Left ventricle myocardium inferior (tissue), 1 donor: ENCODE measurements at regions not wholly inside any gene's neighbourhood (a gene's known extent, or its start where the extent isn't known, plus 50 kb on each side); places are given as distances from the start of the nearest gene placed in this dataset.

ENCODE experiments used
- DNase-seq: peaks from one replicate; pipeline ENCODE4 v3.0.0-alpha.2; 2020
- H3K27ac ChIP-seq: fragments of 200-600 bp; replicated peaks from 2 replicates; pipeline ENCODE4 v1.8.0; 2021
- H3K27me3 ChIP-seq: fragments of 200-600 bp; 2 replicates; pipeline ENCODE4 v1.8.0; 2021; ENCODE audit warnings: low read depth
- H3K36me3 ChIP-seq: fragments of 200-600 bp; 2 replicates; pipeline ENCODE4 v1.8.0; 2021
- H3K4me1 ChIP-seq: fragments of 200-600 bp; 2 replicates; pipeline ENCODE4 v1.8.0; 2021
- H3K4me3 ChIP-seq: fragments of 200-600 bp; 2 replicates; pipeline ENCODE4 v1.8.0; 2021; ENCODE audit warnings: mild to moderate bottlenecking, moderate library complexity
- H3K9me3 ChIP-seq: fragments of 200-600 bp; replicated peaks from 2 replicates; pipeline ENCODE4 v1.8.0; 2021
- CTCF ChIP-seq: fragments of 200-600 bp; IDR thresholded peaks from 2 replicates; pipeline ENCODE4 v1.8.0; 2021; ENCODE audit warnings: antibody characterized with exemption, mild to moderate bottlenecking, borderline replicate concordance
- intact Hi-C: fragments of 100-400 bp; cut with micrococcal nuclease; formaldehyde crosslinking; loops from one replicate; pipeline ENCODE4 v1.11.0; 2022
- donor health status: DM: no; HTN: yes; CAD: no; lungs with severe emphysema.

- no peak for DNase-seq
- TF ChIP-seq CTCF = no peak
- Histone ChIP-seq H3K4me3 (no peak overlapping the region), H3K4me1 (no peaks in the 10 kb centered on the region), H3K9me3 (no peaks in the 10 kb centered on the region), H3K36me3 (no peaks in the 10 kb centered on the region), H3K27me3 (no peaks in the 10 kb centered on the region), H3K27ac (no peak overlapping the region)
- intact Hi-C loops = no loop called here
Observed at GRCh38 chr5:8598356-8598755, 729.4 kb downstream of the MTRR start.

GRCh38 chr5:8598996-8599395 is 730.0 kb downstream of the MTRR start:
- Histone ChIP-seq H3K4me3 (no peak overlapping the region), H3K9me3 (no peaks in the 10 kb centered on the region), H3K4me1 (no peaks in the 10 kb centered on the region), H3K27ac (no peak overlapping the region), H3K27me3 (no peaks in the 10 kb centered on the region), H3K36me3 (no peaks in the 10 kb centered on the region)
- no peak for TF ChIP-seq CTCF
- DNase-seq = no peak
- intact Hi-C loops = no loop called here

GRCh38 chr5:8600843-8601242 is 731.9 kb downstream of the MTRR start:
- intact Hi-C loops = no loop called here
- Histone ChIP-seq H3K27me3 (no peaks in the 10 kb centered on the region), H3K36me3 (no peaks in the 10 kb centered on the region), H3K4me3 (no peak overlapping the region), H3K27ac (no peak overlapping the region), H3K4me1 (no peaks in the 10 kb centered on the region), H3K9me3 (peaks cover 6% of the 10 kb centered on the region)
- no peak for DNase-seq
- no peak for TF ChIP-seq CTCF

- no peaks in the 10 kb centered on the region for H3K36me3 ChIP-seq
- DNase-seq = no peak
- no peak overlapping the region for H3K4me3 ChIP-seq
- no peak for TF ChIP-seq CTCF
- no peaks in the 10 kb centered on the region for H3K4me1 ChIP-seq
- intact Hi-C loops = no loop called here
- H3K9me3 ChIP-seq = peaks cover 6% of the 10 kb centered on the region
- H3K27ac ChIP-seq = no peak overlapping the region
- no peaks in the 10 kb centered on the region for H3K27me3 ChIP-seq
Observed at GRCh38 chr5:8601831-8602354, 732.9 kb downstream of the MTRR start.

GRCh38 chr5:8606231-8606630 is 737.3 kb downstream of the MTRR start:
- Histone ChIP-seq H3K36me3 (no peaks in the 10 kb centered on the region), H3K9me3 (peaks cover 6% of the 10 kb centered on the region), H3K4me1 (no peaks in the 10 kb centered on the region), H3K4me3 (no peak overlapping the region), H3K27ac (no peak overlapping the region), H3K27me3 (no peaks in the 10 kb centered on the region)
- intact Hi-C loops = no loop called here
- no peak for TF ChIP-seq CTCF
- DNase-seq = no peak

GRCh38 chr5:8611067-8611466 is 742.1 kb downstream of the MTRR start:
- no peaks in the 10 kb centered on the region for H3K9me3 ChIP-seq
- H3K27ac ChIP-seq = no peak overlapping the region
- no peaks in the 10 kb centered on the region for H3K4me1 ChIP-seq
- intact Hi-C loops = no loop called here
- no peaks in the 10 kb centered on the region for H3K27me3 ChIP-seq
- H3K4me3 ChIP-seq = no peak overlapping the region
- TF ChIP-seq CTCF = no peak
- DNase-seq = no peak
- no peaks in the 10 kb centered on the region for H3K36me3 ChIP-seq
